Spleen (tissue), 11 donors: ENCODE measurements at regions not wholly inside any gene's neighbourhood (a gene's known extent, or its start where the extent isn't known, plus 50 kb on each side); places are given as distances from the start of the nearest gene placed in this dataset.
"Not testable (repeated sequence)": the region's sequence is repeated elsewhere in the genome, so short reads cannot be mapped to it uniquely, and the experiment has no call there.

Source experiments
- DNase-seq: peaks from one replicate; pipeline ENCODE4 v3.0.0-alpha.2; 2020
- H3K27ac ChIP-seq, 8 donors: fragments of 200-600 bp; sonication (generic) in 7 of 8; 1 replicate in 4 of 8; 2 replicates in 4 of 8; pipeline versions ENCODE4 v1.5.0 to v1.8.0; 2016 to 2021; ENCODE audit warnings: inconsistent platforms in 4 of 8, mild to moderate bottlenecking in 4 of 8, moderate library complexity in 1 of 8
- H3K27me3 ChIP-seq, 7 donors: fragments of 200-600 bp; sonication (generic) in 6 of 7; replicated peaks in 1 of 7; 1 replicate in 4 of 7; 2 replicates in 3 of 7; pipeline versions ENCODE4 v1.5.0 to v1.8.0; 2016 to 2021; ENCODE audit warnings: inconsistent platforms in 3 of 7, mild to moderate bottlenecking in 1 of 7
- H3K36me3 ChIP-seq, 6 donors: fragments of 200-600 bp; sonication (generic) in 5 of 6; 1 replicate in 4 of 6; 2 replicates in 2 of 6; pipeline versions ENCODE4 v1.5.0 to v1.8.0; 2016 to 2021; ENCODE audit warnings: inconsistent platforms in 2 of 6
- H3K4me1 ChIP-seq, 6 donors: fragments of 200-600 bp; sonication (generic) in 5 of 6; 1 replicate in 3 of 6; 2 replicates in 3 of 6; pipeline versions ENCODE4 v1.5.0 to v1.8.0; 2016 to 2021; ENCODE audit warnings: inconsistent platforms in 3 of 6
- H3K4me3 ChIP-seq, 8 donors: fragments of 200-600 bp; sonication (generic) in 7 of 8; 1 replicate in 4 of 8; 2 replicates in 4 of 8; pipeline versions ENCODE4 v1.5.0 to v1.8.0; 2016 to 2021; ENCODE audit warnings: inconsistent platforms in 4 of 8, mild to moderate bottlenecking in 4 of 8, moderate library complexity in 2 of 8
- H3K9me3 ChIP-seq, 8 donors: fragments of 200-600 bp; sonication (generic) in 7 of 8; 1 replicate in 4 of 8; 2 replicates in 4 of 8; pipeline versions ENCODE4 v1.5.0 to v1.8.0; 2016 to 2021; ENCODE audit warnings: inconsistent platforms in 4 of 8
- CTCF ChIP-seq, 11 experiments: fragments of 200-600 bp in 7 of 11; fragments of 450-650 bp in 4 of 11; sonication (generic) in 4 of 11; IDR thresholded peaks in 8 of 11; conservative IDR thresholded peaks in 3 of 11; 1 replicate in 7 of 11; 2 replicates in 4 of 11; pipeline versions ENCODE4 v1.4.0 to v1.8.0; 2016 to 2021; ENCODE audit warnings: antibody characterized with exemption in 11 of 11, inconsistent platforms in 4 of 11, mild to moderate bottlenecking in 1 of 11
- POLR2A ChIP-seq, 3 donors: fragments of 450-650 bp; IDR thresholded peaks; one replicate each; pipeline ENCODE4 v1.5.1; 2017; ENCODE audit warnings: antibody characterized with exemption in 3 of 3, mild to moderate bottlenecking in 1 of 3
- POLR2AphosphoS5 ChIP-seq, 3 donors: sonication (generic); formaldehyde crosslinking; IDR thresholded peaks; one replicate each; pipeline ENCODE4 v1.5.1; 2017; ENCODE audit warnings: antibody characterized with exemption in 3 of 3
- WGBS, 5 donors: extraction: QIAGEN DNeasy Blood & Tissue Kit in 3 of 5; methylation state at CpG; one replicate each; pipeline versions ENCODE4 v1.1.5 to v1.1.7; 2013 to 2018; 5-methylcytosine and 5-hydroxymethylcytosine counted together
- intact Hi-C: fragments of 100-400 bp; cut with DNase I; formaldehyde crosslinking; loops from one replicate; pipeline ENCODE4 v1.15.0; 2023; ENCODE audit warnings: low total_unique reads
- donor health status: healthy with polysubstance abuse.
- donor health status: DM: no; HTN: no; CAD: no; lungs with moderate emphysema.
- donor health status: DM: no; HTN: no; CAD: no.
- donor health status: Bipolar disorder and iron deficiency.
- donor health status: healthy.
- donor health status: DM: no; HTN: no; CAD: no.
- donor health status: DM: yes; HTN: yes; CAD: no.

DNA sequence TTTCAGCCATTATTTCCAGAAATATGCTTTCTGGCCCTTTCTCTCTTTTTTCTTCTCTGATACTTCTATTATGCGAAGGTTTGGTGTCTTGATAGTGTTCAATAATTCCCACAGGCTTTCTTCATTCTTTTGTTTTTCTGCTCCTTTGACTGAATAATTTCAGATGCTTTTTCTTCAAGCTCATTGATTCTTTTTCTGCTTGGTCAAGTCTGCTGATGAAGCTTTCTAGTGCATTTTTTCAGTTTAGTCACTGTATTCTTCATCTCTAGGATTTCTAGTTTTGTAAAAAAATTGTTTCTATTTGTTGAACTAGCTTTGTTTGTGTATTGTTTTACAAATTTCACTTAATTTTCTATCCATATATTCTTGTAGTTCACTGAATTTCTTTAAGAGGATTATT, 304.0 kb upstream of the TARS1 start:
- Histone ChIP-seq H3K9me3 (peaks cover 2 to 71% (median 48%) of the 10 kb centered on the region in 8 donors), H3K27me3 (no peaks in the 10 kb centered on the region), H3K27ac (no peak overlapping the region), H3K4me3 (no peak overlapping the region), H3K4me1 (no peaks in the 10 kb centered on the region), H3K36me3 (no peaks in the 10 kb centered on the region)
- no peak for TF ChIP-seq POLR2AphosphoS5 (IDR thresholded peaks at IDR 0.05)
- no peak for TF ChIP-seq POLR2A (IDR thresholded peaks at IDR 0.05)
- TF ChIP-seq CTCF (IDR thresholded peaks at IDR 0.05 in 8 of 11, conservative IDR thresholded peaks at IDR 0.05 in 3 of 11), result no peak
- intact Hi-C loops, result no loop called here
- DNase-seq, result no peak
- WGBS, 5 donors, result 83 to 98% (median 94%) methylated on average over 1 of the region's 1 CpG

DNA sequence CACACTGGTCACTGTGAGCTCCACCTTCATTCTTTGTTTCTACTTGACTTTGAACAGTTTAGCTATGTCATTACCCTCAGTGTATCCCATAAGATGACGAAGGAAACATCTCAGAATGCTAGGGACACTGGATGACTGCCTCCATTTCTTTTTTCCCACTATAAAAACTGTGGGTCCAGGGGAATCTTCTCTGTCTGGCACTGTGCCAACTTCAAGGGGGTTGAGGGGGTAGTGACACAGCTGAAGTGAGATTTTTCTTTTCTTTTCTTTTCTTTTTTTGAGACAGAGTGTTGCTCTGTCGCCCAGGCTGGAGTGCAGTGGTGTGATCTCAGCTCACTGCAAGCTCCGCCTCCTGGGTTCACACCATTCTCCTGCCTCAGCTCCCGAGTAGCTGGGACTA, 302.6 kb upstream of the TARS1 start:
- H3K27me3 ChIP-seq, H3K4me3 ChIP-seq, DNase-seq, H3K4me1 ChIP-seq, H3K27ac ChIP-seq, H3K36me3 ChIP-seq, intact Hi-C loops: not testable (repeated sequence)
- 63 to 80% (median 68%) methylated on average over 4 of the region's 4 CpGs for WGBS, 5 donors
- peaks cover 2 to 57% (median 35%) of the 10 kb centered on the region in 8 donors for H3K9me3 ChIP-seq

GRCh38 chr5:33143405-33144123, 297.2 kb upstream of the TARS1 start:
- no peak for TF ChIP-seq POLR2AphosphoS5 (IDR thresholded peaks at IDR 0.05)
- TF ChIP-seq CTCF (IDR thresholded peaks at IDR 0.05 in 8 of 11, conservative IDR thresholded peaks at IDR 0.05 in 3 of 11), result no peak
- no peak for TF ChIP-seq POLR2A (IDR thresholded peaks at IDR 0.05)
- peaks cover 0 to 10% (median 0%) of the 10 kb centered on the region in 8 donors for H3K9me3 ChIP-seq
- H3K27ac ChIP-seq, result no peak overlapping the region
- intact Hi-C loops, result no loop called here
- no peak for DNase-seq
- no peaks in the 10 kb centered on the region for H3K27me3 ChIP-seq
- H3K36me3 ChIP-seq, result no peaks in the 10 kb centered on the region
- 74 to 92% (median 85%) methylated on average over 4 of the region's 4 CpGs for WGBS, 5 donors
- H3K4me1 ChIP-seq, result no peaks in the 10 kb centered on the region
- no peak overlapping the region for H3K4me3 ChIP-seq

DNA sequence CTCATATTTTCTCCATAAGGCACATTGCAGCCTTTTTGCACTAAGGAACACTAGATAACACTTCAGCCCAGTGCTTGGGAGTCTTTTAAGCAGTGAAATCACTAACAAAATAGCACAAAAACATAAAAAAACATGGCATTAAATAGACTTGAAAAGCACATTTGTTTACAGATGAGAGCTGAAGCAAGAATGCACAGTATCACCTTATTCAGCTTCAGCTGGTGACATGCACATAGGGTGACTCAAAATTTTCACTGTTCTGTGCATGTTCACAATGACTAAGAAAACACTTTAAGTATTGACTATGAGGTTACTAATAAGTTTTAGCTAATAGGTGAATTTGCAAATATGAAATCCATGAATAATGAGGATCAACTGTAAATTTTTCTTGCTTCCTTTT, 293.9 kb upstream of the TARS1 start:
- intact Hi-C loops, result no loop called here
- H3K4me1 ChIP-seq, result no peaks in the 10 kb centered on the region
- no peak overlapping the region for H3K4me3 ChIP-seq
- TF ChIP-seq POLR2A (IDR thresholded peaks at IDR 0.05) (no peak), POLR2AphosphoS5 (IDR thresholded peaks at IDR 0.05) (no peak), CTCF (IDR thresholded peaks at IDR 0.05 in 8 of 11, conservative IDR thresholded peaks at IDR 0.05 in 3 of 11) (no peak)
- peaks cover 0 to 6% (median 0%) of the 10 kb centered on the region in 8 donors for H3K9me3 ChIP-seq
- H3K36me3 ChIP-seq, result no peaks in the 10 kb centered on the region
- H3K27ac ChIP-seq, result no peak overlapping the region
- DNase-seq, result no peak
- no peaks in the 10 kb centered on the region for H3K27me3 ChIP-seq
